GM12878 (cell line): ENCODE measurements at regions not wholly inside any gene's neighbourhood (a gene's known extent, or its start where the extent isn't known, plus 50 kb on each side); places are given as distances from the start of the nearest gene placed in this dataset.

ENCODE experiments used
- ATAC-seq: fragments of 200-7000 bp; cut with Tn5 transposase; 3 replicates; pipeline ENCODE4 v1.9.1; 2020; ENCODE audit warnings: mild to moderate bottlenecking, moderate library complexity
- BruUV-seq: library from RNA; stranded (reverse); fragments of 400-500 nt; replicated peaks from 2 replicates; lab custom pipeline; 2021; lab: Mats Ljungman, UMichigan
- CTCF ChIA-PET: fragments of 300-600 bp; sonication (Branson Sonifier 250); formaldehyde crosslinking; extraction: SDS; loops from one replicate; lab custom pipeline; 2021; ENCODE audit warnings: inconsistent platforms; lab: Yijun Ruan, JAX
- POLR2A ChIA-PET: fragments of 350-600 bp; formaldehyde crosslinking; extraction: SDS; loops from one replicate; lab custom pipeline; 2021; ENCODE audit warnings: inconsistent platforms; lab: Charles Lee
- RAD21 ChIA-PET: fragments of 300-600 bp; sonication (Branson Sonifier 250); formaldehyde crosslinking; loops from one replicate; lab custom pipeline; 2023; ENCODE audit warnings: antibody characterized with exemption; ENCODE audit not compliant: unreplicated experiment; lab: Charles Lee
- SMC1A ChIA-PET: fragments of 300-600 bp; sonication (Branson Sonifier 250); formaldehyde crosslinking; loops from one replicate; lab custom pipeline; 2023; ENCODE audit not compliant: unreplicated experiment, uncharacterized antibody; lab: Charles Lee
- DNase-seq: peaks from one replicate; pipeline ENCODE4 v3.0.0-alpha.2; 2011; ENCODE audit warnings: low read depth, low spot score
- FAIRE-seq: peaks from 3 replicates; lab custom pipeline; 2011; peaks lifted over from hg19 to GRCh38; lab: Jason Lieb, UNC
- H2AFZ ChIP-seq: 2 replicates; pipeline ENCODE4 v1.6.0; 2011; ENCODE audit warnings: low read depth, low read length, control low read depth; ENCODE audit not compliant: control insufficient read depth
- H3K27ac ChIP-seq: 2 replicates; pipeline ENCODE4 v1.5.1; 2011; ENCODE audit warnings: control low read depth; ENCODE audit not compliant: control insufficient read depth, insufficient read depth
- H3K27me3 ChIP-seq, 2 experiments: replicated peaks in 1 of 2; 2 replicates each; pipeline versions ENCODE4 v1.6.0 to v1.6.1; 2011; ENCODE audit warnings: low read length in 1 of 2; ENCODE audit not compliant: control insufficient read depth in 2 of 2, insufficient read depth in 2 of 2
- H3K36me3 ChIP-seq, 2 experiments: 2 replicates each; pipeline ENCODE4 v1.5.1; 2011; ENCODE audit warnings: low read length in 1 of 2; ENCODE audit not compliant: control insufficient read depth in 2 of 2, insufficient read depth in 2 of 2
- H3K4me1 ChIP-seq: 2 replicates; pipeline ENCODE4 v1.6.1; 2011; ENCODE audit warnings: mild to moderate bottlenecking, low read length, moderate library complexity, mixed read lengths; ENCODE audit not compliant: control insufficient read depth, insufficient read depth
- H3K4me2 ChIP-seq: 2 replicates; pipeline ENCODE4 v1.6.0; 2011; ENCODE audit warnings: control low read depth; ENCODE audit not compliant: control insufficient read depth, insufficient read depth
- H3K4me3 ChIP-seq: fragments of 200-600 bp; sonication (generic); 2 replicates; pipeline ENCODE4 v1.5.1; 2016
- H3K79me2 ChIP-seq: 2 replicates; pipeline ENCODE4 v1.6.0; 2011; ENCODE audit warnings: low read length; ENCODE audit not compliant: control insufficient read depth, insufficient read depth
- H3K9ac ChIP-seq: 2 replicates; pipeline ENCODE4 v1.8.0; 2011; ENCODE audit warnings: low read length, control low read depth, mixed read lengths; ENCODE audit not compliant: control insufficient read depth, insufficient read depth
- H3K9me3 ChIP-seq: replicated peaks from 3 replicates; pipeline ENCODE4 v1.5.1; 2011; ENCODE audit warnings: mild to moderate bottlenecking, low read length; ENCODE audit not compliant: control insufficient read depth, insufficient read depth
- H4K20me1 ChIP-seq: 2 replicates; pipeline ENCODE4 v1.6.0; 2011; ENCODE audit not compliant: control insufficient read depth, insufficient read depth
- BACH1 ChIP-seq: fragments of 450-650 bp; IDR thresholded peaks from 2 replicates; pipeline ENCODE4 v1.6.1; 2017; ENCODE audit warnings: mild to moderate bottlenecking, borderline replicate concordance
- CBFB ChIP-seq: IDR thresholded peaks from 2 replicates; pipeline ENCODE4 v1.6.1; 2016; ENCODE audit warnings: antibody characterized with exemption, low read depth
- CBX3 ChIP-seq: fragments of 200-600 bp; sonication (generic); IDR thresholded peaks from 2 replicates; pipeline ENCODE4 v1.6.1; 2016; ENCODE audit warnings: low read depth, borderline replicate concordance
- KAT2A ChIP-seq: conservative IDR thresholded peaks from 2 replicates; pipeline ENCODE4 v1.6.1; 2011; ENCODE audit warnings: low read depth, low read length; ENCODE audit not compliant: control insufficient read depth
- MYC ChIP-seq: IDR thresholded peaks from 2 replicates; pipeline ENCODE4 v1.6.1; 2011; ENCODE audit warnings: mild to moderate bottlenecking, low read length, moderate library complexity, inconsistent platforms; ENCODE audit not compliant: insufficient read depth, insufficient replicate concordance, insufficient read length, severe bottlenecking
- NFIC ChIP-seq: IDR thresholded peaks from 2 replicates; pipeline ENCODE4 v1.6.1; 2012; ENCODE audit warnings: low read depth, mild to moderate bottlenecking, inconsistent platforms, low read length, moderate library complexity
- PBX3 ChIP-seq: IDR thresholded peaks from 2 replicates; pipeline ENCODE4 v1.6.1; 2011; ENCODE audit warnings: mild to moderate bottlenecking, low read depth, low read length, moderate library complexity; ENCODE audit not compliant: insufficient replicate concordance
- RAD21 ChIP-seq: IDR thresholded peaks from 2 replicates; pipeline ENCODE4 v1.6.1; 2011; ENCODE audit warnings: mild to moderate bottlenecking, low read depth, low read length, moderate library complexity; ENCODE audit not compliant: insufficient read depth
- RFX5 ChIP-seq: IDR thresholded peaks from 2 replicates; pipeline ENCODE4 v1.6.1; 2011; ENCODE audit warnings: low read depth, low read length, improper control_type of control experiment
- SIX5 ChIP-seq: IDR thresholded peaks from 2 replicates; pipeline ENCODE4 v1.6.1; 2011; ENCODE audit warnings: mild to moderate bottlenecking, low read depth, low read length, moderate library complexity; ENCODE audit not compliant: severe bottlenecking
- SKIL ChIP-seq: fragments of 450-650 bp; IDR thresholded peaks from 2 replicates; pipeline ENCODE4 v1.6.1; 2017; ENCODE audit warnings: mild to moderate bottlenecking, low read depth, inconsistent platforms; ENCODE audit not compliant: poor library complexity, severe bottlenecking
- SMC3 ChIP-seq: IDR thresholded peaks from 2 replicates; pipeline ENCODE4 v1.6.1; 2011; ENCODE audit warnings: low read length, improper control_type of control experiment, borderline replicate concordance
- SREBF1 ChIP-seq: IDR thresholded peaks from 2 replicates; pipeline ENCODE4 v1.6.1; 2012; ENCODE audit warnings: mild to moderate bottlenecking, low read length
- TCF12 ChIP-seq: IDR thresholded peaks from 2 replicates; pipeline ENCODE4 v1.6.1; 2011; ENCODE audit warnings: low read depth, mild to moderate bottlenecking, low read length
- WRNIP1 ChIP-seq: IDR thresholded peaks from 2 replicates; pipeline ENCODE4 v1.6.1; 2011; ENCODE audit warnings: low read depth, low read length, improper control_type of control experiment, borderline replicate concordance
- ZNF217 ChIP-seq: fragments of 450-650 bp; IDR thresholded peaks from 2 replicates; pipeline ENCODE4 v1.6.1; 2017; ENCODE audit warnings: antibody characterized with exemption, mild to moderate bottlenecking
- ZNF687 ChIP-seq: fragments of 450-650 bp; IDR thresholded peaks from 2 replicates; pipeline ENCODE4 v1.6.1; 2017; ENCODE audit warnings: mild to moderate bottlenecking, moderate library complexity
- WGBS: methylation state at CpG from one replicate; pipeline ENCODE4 v1.1.6; 2016; ENCODE audit warnings: low lambda C conversion rate; ENCODE audit not compliant: insufficient replicate concordance, insufficient coverage; ENCODE audit errors: missing lambda C conversion rate; 5-methylcytosine and 5-hydroxymethylcytosine counted together
- in situ Hi-C: fragments of 300-500 bp; cut with MboI; formaldehyde crosslinking; loops from 9 replicates; pipeline ENCODE4 v1.14.3; 2018; ENCODE audit warnings: mixed read lengths
- intact Hi-C: fragments of 100-400 bp; cut with micrococcal nuclease; formaldehyde crosslinking; loops from one replicate; pipeline ENCODE4 v1.14.2; 2022; ENCODE audit not compliant: unreplicated experiment

- FAIRE-seq: no peak
- no peak for TF ChIP-seq WRNIP1
- TF ChIP-seq PBX3: no peak
- TF ChIP-seq SMC3: no peak
- no peak for TF ChIP-seq NFIC
- no peak for TF ChIP-seq MYC
- TF ChIP-seq CBX3: no peak
- no peak for TF ChIP-seq BACH1
- no peak for TF ChIP-seq RAD21
- TF ChIP-seq SKIL: no peak
- no peak for TF ChIP-seq CBFB
- TF ChIP-seq ZNF687: no peak
- no peak for TF ChIP-seq ZNF217
- TF ChIP-seq TCF12: no peak
- no peak for TF ChIP-seq SIX5
- TF ChIP-seq RFX5: no peak
- no peak for TF ChIP-seq SREBF1
- TF ChIP-seq KAT2A: no peak
- no TSS peak for BruUV-seq
- in situ Hi-C loops (no loop called here), intact Hi-C loops (no loop called here)
- no peak for DNase-seq
- Histone ChIP-seq H3K27ac (no peak overlapping the region), H3K4me3 (no peak overlapping the region), H3K9me3 (no peaks in the 10 kb centered on the region), H3K4me1 (no peaks in the 10 kb centered on the region), H3K79me2 (no peaks in the 10 kb centered on the region), H3K4me2 (no peak overlapping the region), H3K9ac (no peak overlapping the region), H3K27me3 (no peaks in the 10 kb centered on the region), H2AFZ (no peak overlapping the region), H4K20me1 (no peaks in the 10 kb centered on the region), H3K36me3 (no peaks in the 10 kb centered on the region)
- WGBS: 91% methylated on average over 1 of the region's 1 CpG
- SMC1A ChIA-PET: no interaction called here
- RAD21 ChIA-PET: no interaction called here
- CTCF ChIA-PET: no interaction called here
- POLR2A ChIA-PET: no interaction called here
- no peak for ATAC-seq
Observed at GRCh38 chr2:107398683-107399082, 428.0 kb upstream of the RGPD4 start.
